K562 (cell line): ENCODE measurements at regions not wholly inside any gene's neighbourhood (a gene's known extent, or its start where the extent isn't known, plus 50 kb on each side); places are given as distances from the start of the nearest gene placed in this dataset.

Experiments
- E2F1 ChIP-seq: sonication (generic); formaldehyde crosslinking; IDR thresholded peaks from 2 replicates; pipeline ENCODE4 v1.8.1; 2023; ENCODE audit warnings: mild to moderate bottlenecking, missing genetic modification reagents, moderate library complexity
- MAX ChIP-seq: sonication (generic); formaldehyde crosslinking; IDR thresholded peaks from 2 replicates; pipeline ENCODE4 v1.9.0; 2022; ENCODE audit warnings: mild to moderate bottlenecking, missing genetic modification reagents
- MIER1 ChIP-seq: fragments of 450-650 bp; IDR thresholded peaks from 2 replicates; pipeline ENCODE4 v1.6.1; 2016; ENCODE audit warnings: antibody characterized with exemption, mild to moderate bottlenecking, low read depth
- NFE2L1 ChIP-seq: fragments of 450-650 bp; IDR thresholded peaks from 2 replicates; pipeline ENCODE4 v1.6.1; 2016; ENCODE audit warnings: missing genetic modification characterization, low read depth, mild to moderate bottlenecking, missing compliant biosample characterization, moderate library complexity, borderline replicate concordance
- POLR2AphosphoS5 ChIP-seq: IDR thresholded peaks from 2 replicates; pipeline ENCODE4 v1.6.1; 2011; ENCODE audit warnings: mild to moderate bottlenecking, low read depth, low read length, moderate library complexity; ENCODE audit not compliant: control insufficient read depth, insufficient read depth
- SMAD4 ChIP-seq: fragments of 250-450 bp; sonication (Bioruptor Pico); conservative IDR thresholded peaks from 2 replicates; pipeline ENCODE4 v1.8.0; 2021; ENCODE audit warnings: inconsistent platforms, mild to moderate bottlenecking, moderate library complexity
- STAT5A ChIP-seq: IDR thresholded peaks from 2 replicates; pipeline ENCODE4 v1.6.1; 2012; ENCODE audit warnings: low read length, inconsistent platforms, borderline replicate concordance
- ZC3H11A ChIP-seq: IDR thresholded peaks from 2 replicates; pipeline ENCODE4 v1.6.1; 2012; ENCODE audit warnings: low read depth, low read length, improper control_type of control experiment
- TF ChIP-seq, protein P1 (sequence below): sonication (generic); formaldehyde crosslinking; IDR thresholded peaks from 2 replicates; pipeline ENCODE4 v1.8.0; 2022; ENCODE audit warnings: missing genetic modification reagents, mild to moderate bottlenecking, moderate library complexity, borderline replicate concordance

DNA sequence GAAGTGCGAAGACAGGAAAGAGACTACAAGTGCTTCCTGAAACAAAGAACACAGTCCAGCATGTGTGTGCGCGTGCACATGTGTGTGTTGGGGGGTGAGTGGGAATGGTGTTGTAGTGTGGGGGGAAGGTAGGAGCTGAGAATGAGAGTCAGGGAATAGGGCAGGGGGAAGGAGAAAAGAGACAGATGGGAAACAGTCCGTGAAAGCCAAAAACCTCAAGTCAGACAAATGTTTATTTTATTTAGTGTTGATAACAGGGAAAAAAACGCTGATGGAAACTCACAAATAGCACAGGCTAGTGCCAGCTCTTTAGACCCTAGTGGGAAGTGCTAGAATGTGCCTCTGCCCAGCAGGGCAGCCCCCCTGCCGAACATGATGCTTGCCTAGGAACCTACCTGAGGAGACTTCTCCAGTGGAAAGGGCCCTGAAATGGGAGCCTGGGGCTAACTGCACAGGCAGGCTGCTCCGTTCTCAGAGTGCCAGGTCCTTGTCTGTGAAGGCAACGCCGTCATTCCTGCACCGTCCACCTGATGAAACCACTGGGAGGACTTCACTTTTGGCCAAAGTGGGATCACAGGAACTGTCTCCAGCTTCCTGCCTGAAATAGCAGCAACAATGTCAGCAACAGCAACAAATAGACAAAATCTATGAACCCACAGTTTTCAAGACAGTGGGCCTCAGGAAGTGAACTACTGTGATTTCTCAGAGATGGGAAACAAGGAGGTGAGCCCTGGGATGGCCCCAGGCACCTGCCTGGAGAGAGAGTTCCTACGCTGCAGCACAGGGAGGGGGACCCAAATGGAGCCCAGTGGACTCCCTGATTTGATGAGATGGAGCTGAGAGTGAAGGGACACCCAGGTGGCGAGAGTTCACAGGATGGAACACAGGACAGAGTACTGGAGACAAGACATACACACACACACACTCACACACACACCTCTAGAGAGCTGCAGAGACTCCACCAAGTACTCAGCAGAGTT is 379.7 kb downstream of the RPS24 start (continued):
- TF ChIP-seq, protein P1, sequence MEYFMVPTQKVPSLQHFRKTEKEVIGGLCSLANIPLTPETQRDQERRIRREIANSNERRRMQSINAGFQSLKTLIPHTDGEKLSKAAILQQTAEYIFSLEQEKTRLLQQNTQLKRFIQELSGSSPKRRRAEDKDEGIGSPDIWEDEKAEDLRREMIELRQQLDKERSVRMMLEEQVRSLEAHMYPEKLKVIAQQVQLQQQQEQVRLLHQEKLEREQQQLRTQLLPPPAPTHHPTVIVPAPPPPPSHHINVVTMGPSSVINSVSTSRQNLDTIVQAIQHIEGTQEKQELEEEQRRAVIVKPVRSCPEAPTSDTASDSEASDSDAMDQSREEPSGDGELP (CRISPR knock-in tag), result no peak
- TF ChIP-seq E2F1, result no peak
- no peak for TF ChIP-seq ZC3H11A
- no peak for TF ChIP-seq NFE2L1
- no peak for TF ChIP-seq MIER1
- TF ChIP-seq MAX, result no peak
- no peak for TF ChIP-seq STAT5A
- no peak for TF ChIP-seq SMAD4 (CRISPR knock-in tag)
- TF ChIP-seq POLR2AphosphoS5, result no peak
